ENCODE measurements at regions not wholly inside any gene's neighbourhood (a gene's known extent, or its start where the extent isn't known, plus 50 kb on each side); places are given as distances from the start of the nearest gene placed in this dataset.

- no peak for DNase-seq
Observed at GRCh38 chr9:28882529-28882928, 1309.2 kb upstream of the C9orf72 start.

- no peak for DNase-seq
Observed at GRCh38 chr9:28883234-28883633, 1310.0 kb upstream of the C9orf72 start.

- DNase-seq: no peak
Observed at GRCh38 chr9:28887188-28887884, 1314.1 kb upstream of the C9orf72 start.

GRCh38 chr9:28888806-28889205 lies 1315.5 kb upstream of the C9orf72 start:
- DNase-seq: no peak

GRCh38 chr9:28892538-28892937 lies 1319.3 kb upstream of the C9orf72 start:
- no peak for DNase-seq

GRCh38 chr9:28899267-28899666 lies 1326.0 kb upstream of the C9orf72 start:
- DNase-seq: no peak

GRCh38 chr9:28899926-28900325 lies 1326.6 kb upstream of the C9orf72 start:
- DNase-seq: no peak

GRCh38 chr9:28900406-28900805 lies 1327.1 kb upstream of the C9orf72 start:
- no peak for DNase-seq

GRCh38 chr9:28909526-28909925 lies 1336.2 kb upstream of the C9orf72 start:
- DNase-seq: no peak

- no peak for DNase-seq
Observed at GRCh38 chr9:28912621-28913020, 1339.3 kb upstream of the C9orf72 start.

- DNase-seq: no peak
Observed at GRCh38 chr9:28915202-28915930, 1342.1 kb upstream of the C9orf72 start.

- no peak for DNase-seq
Observed at GRCh38 chr9:28916348-28916747, 1343.1 kb upstream of the C9orf72 start.

GRCh38 chr9:28921857-28922500 lies 1348.7 kb upstream of the C9orf72 start:
- no peak for DNase-seq

- DNase-seq: no peak
Observed at GRCh38 chr9:28922891-28923290, 1349.6 kb upstream of the C9orf72 start.

- no peak for DNase-seq
Observed at GRCh38 chr9:28923351-28923750, 1350.1 kb upstream of the C9orf72 start.

GRCh38 chr9:28925157-28925556 lies 1351.9 kb upstream of the C9orf72 start:
- DNase-seq: no peak

- DNase-seq: no peak
Observed at GRCh38 chr9:28926306-28926705, 1353.0 kb upstream of the C9orf72 start.

- DNase-seq: no peak
Observed at GRCh38 chr9:28927691-28928090, 1354.4 kb upstream of the C9orf72 start.

GRCh38 chr9:28929433-28929832 lies 1356.2 kb upstream of the C9orf72 start:
- DNase-seq: no peak

GRCh38 chr9:28930766-28931165 lies 1357.5 kb upstream of the C9orf72 start:
- DNase-seq: no peak

- no peak for DNase-seq
Observed at GRCh38 chr9:28934111-28934510, 1360.8 kb upstream of the C9orf72 start.

GRCh38 chr9:28938981-28939380 lies 1365.7 kb upstream of the C9orf72 start:
- DNase-seq: no peak

- DNase-seq: no peak
Observed at GRCh38 chr9:28941856-28942255, 1368.6 kb upstream of the C9orf72 start.

GRCh38 chr9:28942941-28943340 lies 1369.7 kb upstream of the C9orf72 start:
- no peak for DNase-seq
